IMR-90 (cell line): ENCODE measurements at regions not wholly inside any gene's neighbourhood (a gene's known extent, or its start where the extent isn't known, plus 50 kb on each side); places are given as distances from the start of the nearest gene placed in this dataset.

Experiments used
- POLR2A ChIP-seq: IDR thresholded peaks from 2 replicates; pipeline ENCODE4 v1.6.1; 2012; ENCODE audit warnings: mild to moderate bottlenecking, low read depth, low read length
- TF ChIP-seq, protein P1 (sequence below): conservative IDR thresholded peaks from 2 replicates; pipeline ENCODE4 v1.5.1; 2012; ENCODE audit warnings: mild to moderate bottlenecking, low read depth, low read length, improper control_type of control experiment

- TF ChIP-seq, protein P1, sequence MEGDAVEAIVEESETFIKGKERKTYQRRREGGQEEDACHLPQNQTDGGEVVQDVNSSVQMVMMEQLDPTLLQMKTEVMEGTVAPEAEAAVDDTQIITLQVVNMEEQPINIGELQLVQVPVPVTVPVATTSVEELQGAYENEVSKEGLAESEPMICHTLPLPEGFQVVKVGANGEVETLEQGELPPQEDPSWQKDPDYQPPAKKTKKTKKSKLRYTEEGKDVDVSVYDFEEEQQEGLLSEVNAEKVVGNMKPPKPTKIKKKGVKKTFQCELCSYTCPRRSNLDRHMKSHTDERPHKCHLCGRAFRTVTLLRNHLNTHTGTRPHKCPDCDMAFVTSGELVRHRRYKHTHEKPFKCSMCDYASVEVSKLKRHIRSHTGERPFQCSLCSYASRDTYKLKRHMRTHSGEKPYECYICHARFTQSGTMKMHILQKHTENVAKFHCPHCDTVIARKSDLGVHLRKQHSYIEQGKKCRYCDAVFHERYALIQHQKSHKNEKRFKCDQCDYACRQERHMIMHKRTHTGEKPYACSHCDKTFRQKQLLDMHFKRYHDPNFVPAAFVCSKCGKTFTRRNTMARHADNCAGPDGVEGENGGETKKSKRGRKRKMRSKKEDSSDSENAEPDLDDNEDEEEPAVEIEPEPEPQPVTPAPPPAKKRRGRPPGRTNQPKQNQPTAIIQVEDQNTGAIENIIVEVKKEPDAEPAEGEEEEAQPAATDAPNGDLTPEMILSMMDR: no peak
- no peak for TF ChIP-seq POLR2A
These were observed 486.1 kb upstream of the ADGRL2 start for GRCh38 chr1:81314513-81315233.
